ENCODE measurements at regions not wholly inside any gene's neighbourhood (a gene's known extent, or its start where the extent isn't known, plus 50 kb on each side); places are given as distances from the start of the nearest gene placed in this dataset.

GRCh38 chr14:94889520-94890312, 119.8 kb upstream of the GSC start:
- Histone ChIP-seq H3K18ac (ENCODE audit: insufficient read length, low read depth, low read length) (peak overlapping the region; percentile 49), H3K79me2 (ENCODE audit: insufficient read depth, low read length) (no peaks in the 10 kb centered on the region), H3K14ac (ENCODE audit: insufficient read depth, low read length) (no peak overlapping the region), H3K27ac (ENCODE audit: insufficient read length, low read depth, low read length) (no peak overlapping the region), H3K27me3 (ENCODE audit: insufficient read depth, low read length) (no peaks in the 10 kb centered on the region), H2AK5ac (ENCODE audit: insufficient read length, low read length) (no peak overlapping the region), H3K56ac (ENCODE audit: insufficient read length, low read depth, low read length) (peak overlapping the region; percentile 63), H4K8ac (replicated peaks; ENCODE audit: insufficient read length, low read depth, low read length) (peak overlapping the region; percentile 99), H4K5ac (ENCODE audit: insufficient read length, low read depth, low read length) (no peak overlapping the region), H3T11ph (ENCODE audit: low read length) (no peak overlapping the region), H2BK5ac (ENCODE audit: insufficient read length, low read length) (no peak overlapping the region), H2BK120ac (ENCODE audit: low read depth, low read length, poor library complexity, severe bottlenecking) (no peak overlapping the region), H2BK15ac (ENCODE audit: low read depth, low read length) (no peak overlapping the region), H4K91ac (ENCODE audit: insufficient read length, low read depth, low read length) (no peak overlapping the region), H3K9me3 (ENCODE audit: control insufficient read depth, low read depth, low read length) (no peaks in the 10 kb centered on the region), H3K23ac (ENCODE audit: insufficient read length, low read depth, low read length) (peak overlapping the region; percentile 37), H2AFZ (ENCODE audit: low read length) (no peak overlapping the region), H3K4ac (ENCODE audit: low read depth, low read length) (no peak overlapping the region), H3K9ac (ENCODE audit: extremely low read depth, insufficient read length, low read length) (no peak overlapping the region), H4K20me1 (ENCODE audit: control insufficient read depth, insufficient read depth, insufficient read length) (no peaks in the 10 kb centered on the region), H3K4me2 (ENCODE audit: insufficient read depth, insufficient read length, low read length) (no peak overlapping the region), H3K79me1 (ENCODE audit: insufficient read depth, low read depth, low read length, poor library complexity, severe bottlenecking) (no peaks in the 10 kb centered on the region), H3K4me1 (ENCODE audit: insufficient read depth, low read length) (no peaks in the 10 kb centered on the region), H2BK12ac (ENCODE audit: insufficient read length, low read depth, low read length) (no peak overlapping the region), H2BK20ac (ENCODE audit: low read depth, low read length, poor library complexity, severe bottlenecking) (no peak overlapping the region), H3K23me2 (ENCODE audit: insufficient read length, low read depth, low read length, poor library complexity, severe bottlenecking) (no peaks in the 10 kb centered on the region)
- Mint-ChIP-seq H3K4me1 (no peaks in the 10 kb centered on the region), H3K4me3 (no peak overlapping the region), H3K36me3 (ENCODE audit: insufficient read depth in 1 of 3, low read depth in 3 of 3) (no peaks in the 10 kb centered on the region), H3K27ac (no peak overlapping the region), H3K9me3 (no peaks in the 10 kb centered on the region), H3K27me3 (ENCODE audit: low read depth) (peaks cover 10% of the 10 kb centered on the region)
- TF ChIP-seq, protein P1, sequence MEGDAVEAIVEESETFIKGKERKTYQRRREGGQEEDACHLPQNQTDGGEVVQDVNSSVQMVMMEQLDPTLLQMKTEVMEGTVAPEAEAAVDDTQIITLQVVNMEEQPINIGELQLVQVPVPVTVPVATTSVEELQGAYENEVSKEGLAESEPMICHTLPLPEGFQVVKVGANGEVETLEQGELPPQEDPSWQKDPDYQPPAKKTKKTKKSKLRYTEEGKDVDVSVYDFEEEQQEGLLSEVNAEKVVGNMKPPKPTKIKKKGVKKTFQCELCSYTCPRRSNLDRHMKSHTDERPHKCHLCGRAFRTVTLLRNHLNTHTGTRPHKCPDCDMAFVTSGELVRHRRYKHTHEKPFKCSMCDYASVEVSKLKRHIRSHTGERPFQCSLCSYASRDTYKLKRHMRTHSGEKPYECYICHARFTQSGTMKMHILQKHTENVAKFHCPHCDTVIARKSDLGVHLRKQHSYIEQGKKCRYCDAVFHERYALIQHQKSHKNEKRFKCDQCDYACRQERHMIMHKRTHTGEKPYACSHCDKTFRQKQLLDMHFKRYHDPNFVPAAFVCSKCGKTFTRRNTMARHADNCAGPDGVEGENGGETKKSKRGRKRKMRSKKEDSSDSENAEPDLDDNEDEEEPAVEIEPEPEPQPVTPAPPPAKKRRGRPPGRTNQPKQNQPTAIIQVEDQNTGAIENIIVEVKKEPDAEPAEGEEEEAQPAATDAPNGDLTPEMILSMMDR (conservative IDR thresholded peaks at IDR 0.05) = no peak
- DNase-seq = no peak
- WGBS (ENCODE audit: extremely low coverage, insufficient read length, low lambda C conversion rate) = 100% methylated on average over 5 of the region's 6 CpGs

Data from H9 (cell line).